NCI-H526 (cell line): ENCODE measurements at regions not wholly inside any gene's neighbourhood (a gene's known extent, or its start where the extent isn't known, plus 50 kb on each side); places are given as distances from the start of the nearest gene placed in this dataset.

Experiments
- DNase-seq, 2 experiments: peaks; one replicate each; lab custom pipeline; 2025; lab: John Stamatoyannopoulos, UW

DNA sequence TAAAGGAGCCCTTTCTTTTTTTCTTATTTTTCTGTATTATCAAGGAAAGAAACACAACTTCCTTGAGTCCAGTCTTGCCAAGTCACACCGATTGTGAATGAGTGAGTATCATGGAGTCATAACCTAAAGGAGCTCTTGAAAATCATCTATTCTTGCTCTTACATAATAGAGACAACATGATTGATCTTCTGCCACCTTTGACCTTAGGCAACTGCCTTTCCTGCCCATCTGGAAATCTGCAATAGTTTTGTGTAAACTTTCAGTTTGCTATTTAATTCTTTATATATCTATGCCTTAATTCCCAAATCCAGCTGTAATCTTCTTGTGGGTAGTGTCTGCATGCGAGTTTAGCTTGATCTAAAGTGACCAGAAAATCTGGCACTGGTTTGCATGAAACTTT lies 149.9 kb upstream of the FST start:
- DNase-seq, result no peak

GRCh38 chr5:53331463-53331862 lies 149.0 kb upstream of the FST start:
- DNase-seq, result no peak

DNA sequence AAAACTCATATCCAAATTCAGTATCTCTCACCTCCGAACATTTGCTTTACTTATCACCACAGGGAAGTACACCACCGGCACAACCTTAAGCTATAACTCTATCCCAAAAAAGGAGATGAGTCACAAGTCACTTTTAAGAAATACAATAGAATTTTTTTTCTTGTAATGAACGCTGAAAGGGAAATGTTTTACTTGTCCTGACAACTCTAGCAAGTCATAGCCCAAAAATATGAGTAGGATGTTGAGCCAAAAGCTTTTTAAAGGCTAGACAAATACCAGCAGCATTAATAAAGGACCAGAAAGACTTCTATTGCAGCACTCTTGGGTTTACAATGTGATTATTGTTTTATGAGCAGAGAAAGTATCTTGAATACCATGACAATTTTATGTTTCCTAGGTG lies 147.3 kb upstream of the FST start:
- no peak for DNase-seq

GRCh38 chr5:53334431-53334941 lies 145.9 kb upstream of the FST start:
- DNase-seq, result no peak

DNA sequence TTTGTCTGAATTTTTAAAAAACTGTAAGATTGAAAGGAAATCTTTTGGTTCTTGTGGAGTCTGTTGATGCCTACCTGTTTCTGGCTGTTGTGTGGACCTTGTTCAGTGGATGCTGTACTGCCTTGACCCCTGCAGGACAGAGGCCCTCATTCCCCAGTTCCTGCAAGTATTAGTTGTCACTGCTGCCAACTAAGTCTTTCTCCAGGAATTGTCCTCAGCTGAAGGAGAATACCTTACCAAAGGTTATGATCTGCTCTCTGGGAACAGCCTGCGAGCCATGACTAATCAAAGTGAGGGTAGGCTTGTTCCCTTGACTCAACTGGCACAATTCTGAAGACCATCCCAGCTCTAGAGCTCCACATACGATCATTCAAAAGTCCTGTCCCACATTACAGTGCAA lies 145.3 kb upstream of the FST start:
- no peak for DNase-seq

- DNase-seq, result no peak
These were observed 142.6 kb upstream of the FST start for GRCh38 chr5:53337827-53338226.

- no peak for DNase-seq
These were observed 141.5 kb upstream of the FST start for GRCh38 chr5:53338971-53339370.

DNA sequence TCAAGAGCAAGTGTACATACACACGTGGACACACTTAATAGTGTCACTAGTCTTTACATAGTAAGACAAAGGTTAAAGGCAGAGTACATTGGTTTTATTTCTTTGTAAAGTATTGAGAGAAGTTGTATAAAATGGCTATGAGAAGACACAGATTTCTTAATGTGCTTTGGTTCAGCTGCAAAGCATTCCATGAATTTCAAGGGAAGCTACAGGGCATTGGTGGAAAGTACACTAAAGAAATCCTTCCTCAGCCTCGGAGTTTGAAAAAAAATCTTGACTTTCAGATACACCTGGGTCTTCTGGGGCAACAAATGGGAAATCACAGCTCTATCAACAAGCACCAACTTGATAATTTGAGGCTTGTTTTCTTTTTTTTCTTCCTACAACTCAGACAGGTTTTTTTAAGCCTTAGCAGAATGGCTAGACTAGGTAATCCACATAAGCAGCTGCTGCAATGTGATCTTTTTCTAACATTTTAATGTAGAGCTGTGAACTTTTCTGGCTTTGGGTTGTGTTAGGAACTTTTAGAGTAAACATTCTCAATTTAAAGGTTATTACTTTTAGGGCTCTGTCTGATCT lies 140.4 kb upstream of the FST start:
- DNase-seq, result no peak

GRCh38 chr5:53340956-53341750 lies 139.3 kb upstream of the FST start:
- DNase-seq, result no peak

- no peak for DNase-seq
These were observed 138.2 kb upstream of the FST start for GRCh38 chr5:53342236-53342635.

GRCh38 chr5:53343187-53343586 lies 137.2 kb upstream of the FST start:
- no peak for DNase-seq

DNA sequence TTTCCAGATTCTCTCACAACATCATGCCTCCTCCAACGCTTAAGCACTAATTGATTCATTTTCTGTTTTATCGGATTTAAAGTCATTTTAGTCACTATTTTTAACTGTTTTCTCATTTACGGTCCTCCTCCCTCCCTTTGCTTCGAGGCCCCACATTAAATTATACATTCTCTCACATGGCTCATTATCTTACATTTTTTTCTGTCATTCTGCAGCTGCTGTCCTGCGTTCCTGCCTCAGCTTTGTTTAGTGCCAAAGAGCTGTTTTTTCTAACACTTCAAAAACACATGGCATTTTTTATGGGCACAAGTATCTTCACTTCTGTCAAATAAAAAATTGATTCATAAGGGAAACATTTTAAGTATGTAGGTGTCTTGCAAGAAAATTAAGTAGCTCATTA lies 130.1 kb upstream of the FST start:
- DNase-seq, result no peak

DNA sequence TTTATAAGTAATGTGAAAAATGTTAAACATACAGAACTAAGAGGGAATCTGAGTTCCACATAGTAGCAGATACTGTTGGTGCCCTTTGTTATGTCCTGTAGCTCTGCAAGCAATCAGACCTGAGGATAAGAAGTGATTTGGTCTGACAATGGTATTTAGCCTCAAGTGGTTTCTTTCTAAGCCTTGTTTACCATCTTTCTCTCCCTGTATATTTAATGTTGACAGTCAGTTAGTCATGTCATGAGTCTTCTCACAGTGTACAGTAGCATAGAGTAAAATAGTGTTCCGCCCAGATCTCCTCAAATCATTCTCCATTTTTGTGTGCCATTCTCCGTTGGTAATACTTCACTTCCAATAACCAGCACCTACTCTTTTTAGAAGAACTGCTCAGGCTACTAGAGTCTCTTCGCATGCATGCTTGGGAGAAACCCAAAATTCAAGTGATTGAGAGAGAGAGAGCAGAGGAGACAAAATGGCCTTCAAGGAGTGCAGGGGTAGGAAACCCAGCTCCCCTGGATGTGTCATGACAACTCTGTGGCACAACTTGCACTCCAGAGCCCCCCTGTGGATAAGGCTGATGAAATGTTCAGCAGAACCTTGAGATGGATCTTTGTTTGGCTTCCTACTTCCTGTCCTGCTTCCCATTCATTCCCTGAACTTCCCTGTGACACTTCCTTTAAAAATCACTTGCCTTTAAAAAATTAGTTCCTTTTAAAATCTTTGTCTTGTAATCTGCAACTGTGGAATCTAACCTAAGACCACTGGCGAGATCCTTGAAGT lies 129.2 kb upstream of the FST start:
- DNase-seq, result no peak

- DNase-seq, result no peak
These were observed 125.1 kb upstream of the FST start for GRCh38 chr5:53355316-53355715.

- DNase-seq, result no peak
These were observed 124.5 kb upstream of the FST start for GRCh38 chr5:53355931-53356330.

DNA sequence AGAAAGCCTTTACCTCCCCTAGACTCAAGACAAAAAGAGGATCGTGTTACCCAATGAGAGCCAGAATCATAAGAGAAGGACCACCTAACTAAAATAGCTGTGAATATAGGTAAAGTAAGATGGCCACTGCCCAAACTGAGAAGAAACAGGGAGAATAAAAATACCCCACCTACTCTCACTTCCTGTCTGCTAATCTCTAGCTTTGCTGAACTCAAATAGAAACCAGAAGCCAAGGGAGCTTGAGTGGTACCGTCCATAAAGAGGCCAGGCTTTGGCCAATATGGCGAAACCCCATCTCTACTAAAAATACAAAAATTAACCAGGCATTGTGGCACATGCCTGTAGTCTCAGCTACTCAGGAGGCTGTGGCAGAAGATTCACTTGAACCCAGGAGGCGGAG lies 123.0 kb upstream of the FST start:
- no peak for DNase-seq

DNA sequence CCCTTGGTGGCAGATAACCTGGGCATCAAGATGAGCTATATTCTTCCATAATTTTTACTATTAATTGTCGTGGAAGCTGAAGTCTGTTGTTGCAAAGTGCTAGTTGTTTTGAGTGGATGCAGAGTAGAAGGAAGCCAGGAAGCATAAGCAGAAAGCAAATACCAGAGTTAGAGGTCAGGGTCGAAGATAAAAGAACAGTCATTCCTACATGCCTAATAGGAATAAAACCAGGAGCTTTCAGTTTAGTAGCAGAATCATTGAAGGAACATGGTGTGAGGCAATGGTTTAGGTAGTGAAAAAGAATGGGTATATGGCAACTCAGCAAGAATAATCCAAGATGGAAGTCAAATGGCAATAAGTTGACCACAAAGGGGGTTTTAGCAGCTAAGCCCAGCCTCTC lies 121.6 kb upstream of the FST start:
- DNase-seq, result no peak

DNA sequence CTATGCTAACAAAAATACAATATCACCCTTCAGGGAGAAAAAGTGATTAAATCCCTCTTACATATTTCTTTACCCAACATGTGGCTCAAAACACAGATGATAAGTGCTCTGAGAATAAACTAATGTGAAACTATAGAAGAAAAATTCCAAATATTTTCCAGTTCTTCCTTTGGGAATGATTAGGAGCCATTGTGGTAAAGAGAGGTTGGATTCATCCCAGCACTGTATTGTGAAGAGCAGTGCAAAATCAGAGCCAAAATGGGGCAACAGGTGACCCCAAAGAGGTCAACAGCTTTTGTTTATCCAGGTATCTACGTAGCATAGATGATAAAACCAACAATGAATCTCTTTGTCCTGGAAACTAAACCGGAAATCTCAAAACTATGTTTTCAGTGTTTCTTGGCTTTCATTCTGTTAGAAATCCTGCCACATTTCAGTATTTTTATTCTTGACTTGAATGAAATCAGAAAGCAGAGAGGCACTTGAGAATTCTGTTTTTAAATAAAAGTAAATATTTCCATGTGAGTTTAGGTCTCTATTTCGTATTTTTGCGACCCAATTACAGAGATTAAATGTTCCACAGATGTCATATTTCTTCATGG lies 120.4 kb upstream of the FST start:
- no peak for DNase-seq

DNA sequence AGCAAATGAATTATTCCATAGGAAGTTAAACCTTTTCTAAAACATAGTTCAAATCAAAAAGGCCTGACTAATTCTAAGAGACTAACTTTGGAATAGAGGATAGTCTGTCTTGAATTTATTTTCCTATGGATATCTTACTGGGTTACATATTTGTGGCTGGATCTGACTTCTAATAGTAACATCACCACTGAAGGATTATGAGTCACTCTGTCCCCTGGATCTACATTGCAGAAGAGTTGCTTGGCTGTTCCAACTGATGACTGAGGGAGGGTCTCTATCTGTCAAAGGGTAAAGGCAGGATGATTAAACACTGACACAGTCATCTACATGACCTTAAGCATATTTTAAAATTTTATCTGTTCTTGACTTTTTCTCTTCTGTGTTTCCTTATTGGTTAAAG lies 119.6 kb upstream of the FST start:
- no peak for DNase-seq

- no peak for DNase-seq
These were observed 118.7 kb upstream of the FST start for GRCh38 chr5:53361708-53362107.

- no peak for DNase-seq
These were observed 117.9 kb upstream of the FST start for GRCh38 chr5:53362521-53362941.

GRCh38 chr5:53364061-53364460 lies 116.4 kb upstream of the FST start:
- DNase-seq, result no peak

DNA sequence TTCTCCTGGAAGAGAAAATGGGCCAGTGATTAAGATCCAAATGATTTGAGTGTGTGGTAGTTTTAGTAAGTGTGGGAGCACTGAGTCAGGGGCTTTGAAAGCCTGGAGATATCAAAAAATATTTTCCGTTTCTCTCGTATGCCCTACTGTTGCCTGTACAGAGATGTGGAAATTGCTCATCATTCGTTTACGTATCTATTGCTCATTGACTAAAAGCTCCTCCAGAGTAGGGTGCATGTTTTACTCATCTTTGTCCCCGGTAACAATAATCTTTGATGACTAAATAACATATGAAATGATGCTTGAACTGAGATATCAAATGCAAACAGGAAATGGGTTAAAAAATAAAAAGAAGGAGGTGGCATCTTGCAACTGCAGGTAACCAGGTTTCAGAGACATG lies 114.2 kb upstream of the FST start:
- DNase-seq, result no peak
